HG02852 (cell line): ENCODE measurements at regions not wholly inside any gene's neighbourhood (a gene's known extent, or its start where the extent isn't known, plus 50 kb on each side); places are given as distances from the start of the nearest gene placed in this dataset.
A peak's percentile ranks its signal among the peaks of the same experiment; 100 is the strongest.
"Not testable (repeated sequence)": the region's sequence is repeated elsewhere in the genome, so short reads cannot be mapped to it uniquely, and the experiment has no call there.

Experiments
- ATAC-seq: cut with Tn5 transposase; IDR thresholded peaks from one replicate; pipeline ENCODE4 v1.9.1; 2021; ENCODE audit warnings: mild to moderate bottlenecking, moderate library complexity; ENCODE audit not compliant: unreplicated experiment

GRCh38 chr5:124055751-124056150 lies 543.8 kb downstream of the CSNK1G3 start:
- no peak for ATAC-seq

GRCh38 chr5:124054564-124054963 lies 542.6 kb downstream of the CSNK1G3 start:
- ATAC-seq = peak; percentile 48

- ATAC-seq = no peak
These were observed 541.4 kb downstream of the CSNK1G3 start for GRCh38 chr5:124053340-124053739.

GRCh38 chr5:124052201-124052600 lies 540.2 kb downstream of the CSNK1G3 start:
- ATAC-seq = no peak

GRCh38 chr5:124050120-124050770 lies 538.3 kb downstream of the CSNK1G3 start:
- ATAC-seq = no peak

GRCh38 chr5:124045412-124045811 lies 533.4 kb downstream of the CSNK1G3 start:
- ATAC-seq = no peak

GRCh38 chr5:124044613-124045012 lies 532.6 kb downstream of the CSNK1G3 start:
- ATAC-seq = no peak

GRCh38 chr5:124043456-124043855 lies 531.5 kb downstream of the CSNK1G3 start:
- ATAC-seq = no peak

GRCh38 chr5:124040799-124041198 lies 528.8 kb downstream of the CSNK1G3 start:
- no peak for ATAC-seq

- ATAC-seq = no peak
These were observed 527.4 kb downstream of the CSNK1G3 start for GRCh38 chr5:124039410-124039809.

- ATAC-seq = no peak
These were observed 524.8 kb downstream of the CSNK1G3 start for GRCh38 chr5:124036786-124037185.

GRCh38 chr5:124034963-124035362 lies 523.0 kb downstream of the CSNK1G3 start:
- ATAC-seq = peak; percentile 100

- no peak for ATAC-seq
These were observed 522.2 kb downstream of the CSNK1G3 start for GRCh38 chr5:124034083-124034700.

GRCh38 chr5:124030043-124030491 lies 518.1 kb downstream of the CSNK1G3 start:
- no peak for ATAC-seq

GRCh38 chr5:124027441-124027840 lies 515.5 kb downstream of the CSNK1G3 start:
- ATAC-seq = no peak

- ATAC-seq = no peak
These were observed 513.4 kb downstream of the CSNK1G3 start for GRCh38 chr5:124025306-124025845.

GRCh38 chr5:124022966-124023365 lies 511.0 kb downstream of the CSNK1G3 start:
- no peak for ATAC-seq

GRCh38 chr5:124021776-124022175 lies 509.8 kb downstream of the CSNK1G3 start:
- ATAC-seq = no peak

- no peak for ATAC-seq
These were observed 509.2 kb downstream of the CSNK1G3 start for GRCh38 chr5:124021066-124021641.

GRCh38 chr5:124017321-124017720 lies 505.3 kb downstream of the CSNK1G3 start:
- not testable (repeated sequence) for ATAC-seq

GRCh38 chr5:124007675-124008398 lies 495.9 kb downstream of the CSNK1G3 start:
- ATAC-seq = no peak
